ENCODE measurements at regions not wholly inside any gene's neighbourhood (a gene's known extent, or its start where the extent isn't known, plus 50 kb on each side); places are given as distances from the start of the nearest gene placed in this dataset.
"Not testable (repeated sequence)": the region's sequence is repeated elsewhere in the genome, so short reads cannot be mapped to it uniquely, and the experiment has no call there.

DNA sequence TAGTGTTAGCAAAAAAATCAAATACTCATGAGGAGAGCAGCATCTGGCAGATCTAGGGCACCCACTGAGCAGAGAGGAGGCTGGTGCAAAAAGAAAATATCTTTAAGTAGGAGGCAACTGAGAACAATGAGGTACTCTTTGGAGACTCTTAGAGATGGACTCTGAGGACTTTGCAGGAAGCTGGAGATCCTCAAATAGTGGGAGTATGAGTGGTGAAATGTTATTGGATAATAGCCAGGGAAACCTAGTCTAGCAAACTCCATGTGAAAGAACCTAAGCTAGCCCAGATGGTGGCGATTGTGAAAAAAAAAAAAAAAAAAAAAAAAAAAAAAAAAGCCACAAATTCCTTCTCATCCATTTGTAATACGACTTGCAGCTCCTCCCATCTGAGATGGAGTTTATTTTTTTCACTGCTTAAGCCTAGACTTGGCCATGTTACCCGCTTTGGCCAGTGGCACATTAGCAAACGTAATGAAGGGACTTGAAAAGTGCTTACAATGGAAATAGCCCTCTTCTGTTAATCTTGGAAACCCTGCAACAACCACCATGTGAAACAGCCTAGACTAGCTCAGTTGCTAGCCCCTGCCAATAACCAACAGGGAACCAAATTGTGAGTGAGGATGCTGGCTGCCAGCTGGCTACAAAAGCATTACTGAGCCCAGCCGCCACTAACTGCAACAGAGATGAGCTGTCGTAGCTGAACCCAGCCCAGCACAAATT is 476.2 kb downstream of the KLF12 start:
- Histone ChIP-seq H3K27ac (ENCODE audit: low read length) (no peak overlapping the region), H3K4me3 (ENCODE audit: low read length) (no peak overlapping the region), H3K9ac (ENCODE audit: low read length) (no peak overlapping the region)

DNA sequence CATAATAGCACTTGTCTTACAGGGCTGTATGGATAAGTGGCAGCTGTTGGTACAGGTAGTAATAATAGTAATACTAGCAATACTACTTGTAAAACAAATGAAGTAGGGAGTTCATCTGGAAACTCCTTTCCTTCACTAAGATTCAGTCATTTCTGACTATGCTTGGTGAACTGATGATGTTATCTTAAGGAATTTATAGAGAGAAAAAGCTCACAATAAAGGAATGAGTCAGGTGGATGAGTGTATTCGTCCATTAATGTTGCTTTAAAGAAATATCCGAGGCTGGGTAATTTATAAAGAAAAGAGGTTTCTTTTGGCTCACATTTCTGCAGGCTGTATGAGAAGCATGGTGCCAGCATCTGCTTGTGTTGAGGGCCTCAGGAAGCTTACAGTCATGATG is 477.3 kb downstream of the KLF12 start:
- H3K9ac ChIP-seq (ENCODE audit: low read length), result no peak overlapping the region
- H3K36me3 ChIP-seq (ENCODE audit: control insufficient read depth, low read depth, low read length), result no peaks in the 10 kb centered on the region
- no peak overlapping the region for H3K4me3 ChIP-seq (ENCODE audit: low read length)
- no peak overlapping the region for H3K27ac ChIP-seq (ENCODE audit: low read length)
- no peaks in the 10 kb centered on the region for H3K4me1 ChIP-seq (ENCODE audit: control insufficient read depth, low read depth, low read length)
- no peaks in the 10 kb centered on the region for H3K27me3 ChIP-seq (ENCODE audit: control insufficient read depth, insufficient read depth, low read length)
- no peaks in the 10 kb centered on the region for H3K9me3 ChIP-seq (ENCODE audit: control insufficient read depth, low read depth, low read length)

More for the DNA sequence above, 476.2 kb downstream of the KLF12 start:
- Histone ChIP-seq H3K27me3 (ENCODE audit: control insufficient read depth, insufficient read depth, low read length) (no peaks in the 10 kb centered on the region), H3K4me1 (ENCODE audit: control insufficient read depth, low read depth, low read length) (no peaks in the 10 kb centered on the region), H3K36me3 (ENCODE audit: control insufficient read depth, low read depth, low read length) (no peaks in the 10 kb centered on the region), H3K9me3 (ENCODE audit: control insufficient read depth, low read depth, low read length) (no peaks in the 10 kb centered on the region)

DNA sequence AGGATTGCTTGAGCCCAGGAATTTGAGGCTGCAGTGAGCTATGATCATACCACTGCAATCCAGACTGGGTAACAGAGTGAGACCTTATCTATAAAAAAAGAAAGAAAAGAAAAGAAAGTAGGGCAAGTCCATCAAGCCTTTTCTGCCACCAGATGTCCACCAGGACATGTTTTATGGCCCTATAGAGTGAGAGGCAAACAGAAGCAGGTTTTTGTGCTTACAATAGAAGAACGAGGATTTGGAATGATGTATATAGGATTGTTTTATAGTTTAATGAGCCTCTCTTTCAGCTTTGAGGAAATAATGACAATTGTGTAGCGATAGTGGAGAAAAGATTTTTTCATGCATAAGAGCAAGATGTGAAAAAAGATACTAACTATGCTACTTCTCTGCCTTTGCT is 480.5 kb downstream of the KLF12 start:
- H3K4me1 ChIP-seq (ENCODE audit: control insufficient read depth, low read depth, low read length), result no peaks in the 10 kb centered on the region
- no peak overlapping the region for H3K9ac ChIP-seq (ENCODE audit: low read length)
- H3K4me3 ChIP-seq (ENCODE audit: low read length), result no peak overlapping the region
- H3K27me3 ChIP-seq (ENCODE audit: control insufficient read depth, insufficient read depth, low read length), result no peaks in the 10 kb centered on the region
- H3K36me3 ChIP-seq (ENCODE audit: control insufficient read depth, low read depth, low read length), result no peaks in the 10 kb centered on the region
- H3K9me3 ChIP-seq (ENCODE audit: control insufficient read depth, low read depth, low read length), result no peaks in the 10 kb centered on the region
- H3K27ac ChIP-seq (ENCODE audit: low read length), result no peak overlapping the region

DNA sequence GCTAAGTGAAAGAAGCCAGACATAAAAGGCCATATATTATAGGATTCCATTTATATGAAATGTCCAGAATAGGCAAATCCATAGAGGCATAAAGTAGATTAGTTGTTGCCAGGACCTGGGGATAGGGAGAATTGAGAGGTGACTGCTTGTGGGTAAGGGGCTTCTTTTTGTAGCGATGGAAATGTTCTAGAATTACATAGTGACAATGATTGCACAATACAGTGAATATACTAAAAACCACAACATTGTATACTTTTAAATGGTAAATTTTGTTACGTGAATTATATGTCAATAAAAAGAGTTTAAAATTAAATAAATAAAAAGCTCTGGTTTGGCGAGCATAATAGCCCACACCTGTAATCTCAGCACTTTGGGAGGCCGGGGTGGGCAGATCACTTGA is 486.8 kb downstream of the KLF12 start:
- H3K36me3 ChIP-seq (ENCODE audit: control insufficient read depth, low read depth, low read length), result no peaks in the 10 kb centered on the region
- H3K4me1 ChIP-seq (ENCODE audit: control insufficient read depth, low read depth, low read length), result no peaks in the 10 kb centered on the region
- H3K9me3 ChIP-seq (ENCODE audit: control insufficient read depth, low read depth, low read length), result no peaks in the 10 kb centered on the region
- H3K27ac ChIP-seq (ENCODE audit: low read length), result no peak overlapping the region
- no peaks in the 10 kb centered on the region for H3K27me3 ChIP-seq (ENCODE audit: control insufficient read depth, insufficient read depth, low read length)
- H3K9ac ChIP-seq (ENCODE audit: low read length), result no peak overlapping the region
- H3K4me3 ChIP-seq (ENCODE audit: low read length), result no peak overlapping the region

DNA sequence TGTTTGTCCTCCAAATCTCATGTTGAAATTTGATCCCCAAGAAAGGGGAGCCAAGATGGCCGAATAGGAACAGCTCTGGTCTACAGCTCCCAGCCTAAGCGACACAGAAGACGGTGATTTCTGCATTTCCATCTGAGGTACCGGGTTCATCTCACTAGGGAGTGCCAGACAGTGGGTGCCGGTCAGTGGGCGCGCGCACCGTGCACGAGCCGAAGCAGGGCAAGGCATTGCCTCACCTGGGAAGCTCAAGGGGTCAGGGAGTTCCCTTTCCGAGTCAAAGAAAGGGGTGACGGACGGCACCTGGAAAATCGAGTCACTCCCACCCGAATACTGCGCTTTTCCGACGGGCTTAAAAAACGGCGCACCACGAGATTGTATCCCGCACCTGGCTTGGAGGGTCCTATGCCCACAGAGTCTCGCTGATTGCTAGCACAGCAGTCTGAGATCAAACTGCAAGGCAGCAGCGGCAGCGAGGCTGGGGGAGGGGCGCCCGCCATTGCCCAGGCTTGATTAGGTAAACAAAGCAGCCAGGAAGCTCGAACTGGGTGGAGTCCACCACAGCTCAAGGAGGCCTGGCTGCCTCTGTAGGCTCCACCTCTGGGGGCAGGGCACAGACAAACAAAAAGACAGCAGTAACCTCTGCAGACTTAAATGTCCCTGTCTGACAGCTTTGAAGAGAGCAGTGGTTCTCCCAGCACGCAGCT is 493.6 kb downstream of the KLF12 start:
- not testable (repeated sequence) for H3K9me3 ChIP-seq (ENCODE audit: control insufficient read depth, low read depth, low read length); H3K27me3 ChIP-seq (ENCODE audit: control insufficient read depth, insufficient read depth, low read length); H3K4me1 ChIP-seq (ENCODE audit: control insufficient read depth, low read depth, low read length); H3K4me3 ChIP-seq (ENCODE audit: low read length); H3K36me3 ChIP-seq (ENCODE audit: control insufficient read depth, low read depth, low read length); H3K9ac ChIP-seq (ENCODE audit: low read length); H3K27ac ChIP-seq (ENCODE audit: low read length)

DNA sequence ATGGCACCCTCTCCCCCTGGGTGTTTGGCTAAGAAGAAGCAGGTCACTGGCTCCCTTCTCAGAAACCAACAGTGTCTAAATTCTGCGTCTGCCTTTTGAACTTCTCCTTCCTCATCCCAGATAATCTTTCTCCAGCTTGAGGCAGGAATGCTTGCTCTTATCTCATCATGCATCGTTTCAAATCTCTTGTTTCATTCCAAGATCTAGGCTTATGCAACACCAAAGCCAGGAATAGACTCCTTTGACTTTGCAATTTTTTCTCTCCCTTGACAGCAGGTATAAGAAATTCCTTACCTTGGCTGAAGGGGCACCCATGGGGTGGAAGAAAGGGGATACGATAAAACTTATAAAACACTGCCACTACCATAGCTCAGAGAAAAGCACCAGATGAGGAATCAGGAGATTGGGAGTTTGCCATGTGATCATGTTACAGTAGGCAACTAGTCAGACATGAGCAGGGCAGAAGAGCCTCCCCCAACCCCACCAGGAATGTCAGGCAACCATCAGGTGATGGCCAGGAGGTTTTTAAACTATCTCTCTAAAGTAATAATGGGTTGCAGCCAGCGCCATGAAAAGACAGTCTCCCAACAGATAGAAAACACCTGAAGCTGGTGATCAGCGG is 498.9 kb downstream of the KLF12 start:
- H3K36me3 ChIP-seq (ENCODE audit: control insufficient read depth, low read depth, low read length), result no peaks in the 10 kb centered on the region
- H3K9ac ChIP-seq (ENCODE audit: low read length), result no peak overlapping the region
- H3K4me3 ChIP-seq (ENCODE audit: low read length), result no peak overlapping the region
- peaks cover 4% of the 10 kb centered on the region for H3K27me3 ChIP-seq (ENCODE audit: control insufficient read depth, insufficient read depth, low read length)
- peaks cover 11% of the 10 kb centered on the region for H3K4me1 ChIP-seq (ENCODE audit: control insufficient read depth, low read depth, low read length)
- no peaks in the 10 kb centered on the region for H3K9me3 ChIP-seq (ENCODE audit: control insufficient read depth, low read depth, low read length)
- H3K27ac ChIP-seq (ENCODE audit: low read length), result no peak overlapping the region

DNA sequence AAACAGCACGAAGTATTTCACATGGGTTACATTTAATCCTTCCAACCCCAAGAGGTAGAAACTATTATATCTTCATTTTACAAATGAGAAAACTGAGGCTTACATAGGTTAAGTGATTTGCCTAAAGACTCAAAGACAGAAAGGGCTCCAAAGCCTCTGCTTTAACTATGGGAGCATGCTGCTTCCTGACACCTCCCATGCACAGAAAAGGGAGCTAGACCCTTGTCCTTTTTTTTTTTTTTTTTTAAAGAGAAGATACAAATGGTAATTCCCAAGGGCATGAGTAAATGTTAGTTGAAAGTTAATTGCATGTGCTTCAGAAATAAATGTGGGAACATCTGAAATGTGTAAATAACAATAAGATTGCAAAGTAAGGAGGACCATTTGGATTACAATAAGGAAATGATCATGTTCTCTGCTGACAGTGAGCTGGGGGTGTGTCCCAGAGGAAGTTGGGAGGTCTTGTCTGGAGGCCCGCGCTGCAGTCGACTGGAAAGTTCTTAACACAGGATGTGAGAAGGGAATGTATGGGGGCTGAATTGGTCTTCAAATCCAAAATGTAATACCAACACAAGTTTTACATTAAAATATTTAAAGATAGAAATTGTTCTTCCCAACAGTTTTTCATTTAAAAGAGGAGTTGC is 500.3 kb downstream of the KLF12 start:
- peaks cover 4% of the 10 kb centered on the region for H3K27me3 ChIP-seq (ENCODE audit: control insufficient read depth, insufficient read depth, low read length)
- H3K27ac ChIP-seq (ENCODE audit: low read length), result no peak overlapping the region
- no peaks in the 10 kb centered on the region for H3K9me3 ChIP-seq (ENCODE audit: control insufficient read depth, low read depth, low read length)
- H3K36me3 ChIP-seq (ENCODE audit: control insufficient read depth, low read depth, low read length), result no peaks in the 10 kb centered on the region
- no peak overlapping the region for H3K4me3 ChIP-seq (ENCODE audit: low read length)
- no peak overlapping the region for H3K9ac ChIP-seq (ENCODE audit: low read length)
- H3K4me1 ChIP-seq (ENCODE audit: control insufficient read depth, low read depth, low read length), result peaks cover 11% of the 10 kb centered on the region

DNA sequence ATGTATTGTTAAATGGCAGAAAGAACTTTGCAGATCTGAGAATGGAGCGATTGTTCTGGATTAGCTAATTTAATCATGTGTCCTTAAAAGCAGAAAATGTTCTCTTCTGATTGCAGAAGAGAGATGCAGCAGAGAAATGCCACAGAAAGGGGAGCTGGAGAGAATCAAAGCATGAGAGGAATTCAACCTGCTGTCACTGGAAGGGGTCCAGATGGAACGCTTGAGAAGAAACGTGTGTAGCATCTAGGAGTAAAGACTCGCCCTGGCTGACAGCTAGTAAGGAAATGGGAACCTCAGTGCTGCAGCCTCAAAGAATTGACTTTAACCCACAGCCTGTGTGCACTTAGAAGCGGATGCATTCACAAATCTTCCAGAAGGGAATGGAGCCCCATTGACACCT is 502.8 kb downstream of the KLF12 start:
- Histone ChIP-seq H3K27me3 (ENCODE audit: control insufficient read depth, insufficient read depth, low read length) (peaks cover 4% of the 10 kb centered on the region), H3K9ac (ENCODE audit: low read length) (no peak overlapping the region), H3K36me3 (ENCODE audit: control insufficient read depth, low read depth, low read length) (no peaks in the 10 kb centered on the region), H3K9me3 (ENCODE audit: control insufficient read depth, low read depth, low read length) (no peaks in the 10 kb centered on the region), H3K4me3 (ENCODE audit: low read length) (no peak overlapping the region), H3K4me1 (ENCODE audit: control insufficient read depth, low read depth, low read length) (peaks cover 11% of the 10 kb centered on the region), H3K27ac (ENCODE audit: low read length) (no peak overlapping the region)

DNA sequence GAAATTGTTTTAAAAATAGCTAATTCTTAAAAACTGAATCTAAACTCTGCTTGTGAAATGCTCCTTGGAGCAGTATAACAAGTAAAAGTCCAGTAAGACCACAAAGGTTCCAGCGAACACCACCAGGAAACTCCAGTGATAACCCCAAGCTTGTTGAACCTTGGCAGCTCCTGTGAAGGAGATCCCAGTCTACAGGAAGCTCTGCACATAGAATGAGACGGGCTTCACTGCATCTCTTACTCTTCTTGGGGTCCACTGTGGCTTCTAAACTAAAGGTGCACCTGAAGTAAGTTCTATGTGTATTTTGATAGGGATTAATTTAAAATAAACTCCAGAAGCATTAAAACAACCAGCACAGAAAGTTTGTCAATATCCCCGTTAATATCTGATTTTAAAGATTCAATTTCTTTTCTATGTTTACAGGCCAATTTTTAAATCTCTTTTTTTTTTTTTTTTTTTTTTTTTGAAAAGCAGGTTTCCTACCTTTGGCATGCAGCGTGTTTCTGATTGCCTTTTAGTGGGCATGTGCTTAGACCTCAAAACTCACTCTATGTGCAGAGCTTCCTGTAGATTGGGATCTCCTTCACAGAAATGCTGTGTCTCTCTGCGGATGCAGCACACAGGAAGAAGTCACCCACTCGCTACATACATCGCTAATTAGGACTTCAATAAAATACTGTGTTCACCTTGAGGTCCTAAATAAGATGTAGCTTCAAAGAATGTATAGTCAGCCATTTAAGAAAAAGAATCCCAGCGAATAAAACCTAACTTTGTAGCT is 508.5 kb downstream of the KLF12 start:
- Histone ChIP-seq H3K9ac (ENCODE audit: low read length) (no peak overlapping the region), H3K9me3 (ENCODE audit: control insufficient read depth, low read depth, low read length) (no peaks in the 10 kb centered on the region), H3K36me3 (ENCODE audit: control insufficient read depth, low read depth, low read length) (no peaks in the 10 kb centered on the region), H3K27ac (ENCODE audit: low read length) (no peak overlapping the region), H3K27me3 (ENCODE audit: control insufficient read depth, insufficient read depth, low read length) (no peaks in the 10 kb centered on the region), H3K4me1 (ENCODE audit: control insufficient read depth, low read depth, low read length) (no peaks in the 10 kb centered on the region), H3K4me3 (ENCODE audit: low read length) (no peak overlapping the region)

DNA sequence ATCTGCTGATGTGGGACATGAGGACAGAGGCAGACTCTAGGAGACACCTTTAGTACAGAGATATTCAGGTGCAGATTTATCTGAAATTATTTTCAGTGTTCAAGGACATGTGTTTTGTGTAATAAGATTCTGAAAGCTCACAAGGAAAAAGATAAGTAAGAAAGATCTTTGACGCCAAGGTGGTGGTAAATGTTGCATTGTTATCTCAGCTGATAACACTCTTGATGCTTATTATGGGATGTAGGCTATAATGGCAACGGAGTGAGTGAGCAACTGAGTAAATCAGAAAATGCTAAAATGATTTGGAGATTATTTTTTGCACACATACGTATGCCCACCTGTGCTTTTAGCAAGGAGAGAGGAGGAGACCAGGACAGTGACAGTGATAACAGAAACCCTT is 510.9 kb downstream of the KLF12 start:
- no peak overlapping the region for H3K9ac ChIP-seq (ENCODE audit: low read length)
- H3K27ac ChIP-seq (ENCODE audit: low read length), result no peak overlapping the region
- H3K27me3 ChIP-seq (ENCODE audit: control insufficient read depth, insufficient read depth, low read length), result no peaks in the 10 kb centered on the region
- H3K36me3 ChIP-seq (ENCODE audit: control insufficient read depth, low read depth, low read length), result no peaks in the 10 kb centered on the region
- peaks cover 7% of the 10 kb centered on the region for H3K4me1 ChIP-seq (ENCODE audit: control insufficient read depth, low read depth, low read length)
- no peak overlapping the region for H3K4me3 ChIP-seq (ENCODE audit: low read length)
- H3K9me3 ChIP-seq (ENCODE audit: control insufficient read depth, low read depth, low read length), result no peaks in the 10 kb centered on the region

DNA sequence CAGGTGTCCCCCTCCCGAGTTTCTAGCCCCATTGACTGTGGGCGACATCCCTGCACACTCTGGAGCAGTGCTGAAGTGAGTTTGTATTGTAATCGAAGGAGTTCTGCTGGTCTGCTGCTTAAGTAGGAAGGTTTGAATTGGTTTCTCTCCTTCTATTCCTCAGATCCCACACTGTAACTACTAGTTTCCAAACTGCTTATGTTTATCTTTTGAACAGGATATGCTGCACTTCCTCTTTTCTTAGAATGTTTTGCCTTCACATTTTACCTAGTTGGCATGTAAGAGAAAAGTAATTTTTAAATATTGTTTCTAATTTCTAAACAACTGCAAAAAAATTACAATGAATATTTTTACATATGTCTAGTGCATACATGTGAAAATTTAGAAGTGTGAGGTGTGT is 511.8 kb downstream of the KLF12 start:
- no peak overlapping the region for H3K27ac ChIP-seq (ENCODE audit: low read length)
- H3K9me3 ChIP-seq (ENCODE audit: control insufficient read depth, low read depth, low read length), result no peaks in the 10 kb centered on the region
- peaks cover 12% of the 10 kb centered on the region for H3K4me1 ChIP-seq (ENCODE audit: control insufficient read depth, low read depth, low read length)
- no peaks in the 10 kb centered on the region for H3K36me3 ChIP-seq (ENCODE audit: control insufficient read depth, low read depth, low read length)
- no peak overlapping the region for H3K9ac ChIP-seq (ENCODE audit: low read length)
- no peak overlapping the region for H3K4me3 ChIP-seq (ENCODE audit: low read length)
- H3K27me3 ChIP-seq (ENCODE audit: control insufficient read depth, insufficient read depth, low read length), result no peaks in the 10 kb centered on the region

All from iPS-18a (cell line).